Breast epithelium (tissue), 3 donors: ENCODE measurements at regions not wholly inside any gene's neighbourhood (a gene's known extent, or its start where the extent isn't known, plus 50 kb on each side); places are given as distances from the start of the nearest gene placed in this dataset.

Source experiments
- POLR2A ChIP-seq: fragments of 450-650 bp; IDR thresholded peaks from one replicate; pipeline ENCODE4 v1.6.1; 2016; ENCODE audit warnings: antibody characterized with exemption, mild to moderate bottlenecking, moderate library complexity
- POLR2AphosphoS5 ChIP-seq, 3 donors: sonication (generic); formaldehyde crosslinking; IDR thresholded peaks; one replicate each; pipeline ENCODE4 v1.6.1; 2017; ENCODE audit warnings: antibody characterized with exemption in 3 of 3
- TF ChIP-seq, protein P1 (sequence below), 3 donors: fragments of 450-650 bp; IDR thresholded peaks; one replicate each; pipeline ENCODE4 v1.5.1; 2016 to 2017; ENCODE audit warnings: antibody characterized with exemption in 3 of 3, mild to moderate bottlenecking in 3 of 3, moderate library complexity in 3 of 3

DNA sequence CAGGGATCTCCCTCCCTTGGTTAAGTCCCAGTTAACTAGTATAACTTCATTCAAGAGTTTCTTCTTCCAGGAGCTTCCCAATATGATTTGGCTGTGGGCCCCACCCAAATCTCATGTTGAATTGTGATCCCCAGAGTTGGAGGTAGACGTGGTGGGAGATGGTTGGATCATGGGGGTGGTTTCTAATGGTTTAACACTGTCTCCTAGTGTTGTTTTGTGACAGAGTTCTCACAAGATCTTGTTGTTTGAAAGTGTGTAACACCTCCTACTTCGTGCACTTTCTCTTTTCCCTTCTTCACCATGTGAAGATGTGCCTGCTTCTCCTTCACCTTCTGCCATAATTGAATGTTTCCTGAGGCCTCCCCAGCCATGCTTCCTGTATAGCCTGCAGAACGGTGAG lies 251.8 kb upstream of the FGGY start:
- TF ChIP-seq, protein P1, sequence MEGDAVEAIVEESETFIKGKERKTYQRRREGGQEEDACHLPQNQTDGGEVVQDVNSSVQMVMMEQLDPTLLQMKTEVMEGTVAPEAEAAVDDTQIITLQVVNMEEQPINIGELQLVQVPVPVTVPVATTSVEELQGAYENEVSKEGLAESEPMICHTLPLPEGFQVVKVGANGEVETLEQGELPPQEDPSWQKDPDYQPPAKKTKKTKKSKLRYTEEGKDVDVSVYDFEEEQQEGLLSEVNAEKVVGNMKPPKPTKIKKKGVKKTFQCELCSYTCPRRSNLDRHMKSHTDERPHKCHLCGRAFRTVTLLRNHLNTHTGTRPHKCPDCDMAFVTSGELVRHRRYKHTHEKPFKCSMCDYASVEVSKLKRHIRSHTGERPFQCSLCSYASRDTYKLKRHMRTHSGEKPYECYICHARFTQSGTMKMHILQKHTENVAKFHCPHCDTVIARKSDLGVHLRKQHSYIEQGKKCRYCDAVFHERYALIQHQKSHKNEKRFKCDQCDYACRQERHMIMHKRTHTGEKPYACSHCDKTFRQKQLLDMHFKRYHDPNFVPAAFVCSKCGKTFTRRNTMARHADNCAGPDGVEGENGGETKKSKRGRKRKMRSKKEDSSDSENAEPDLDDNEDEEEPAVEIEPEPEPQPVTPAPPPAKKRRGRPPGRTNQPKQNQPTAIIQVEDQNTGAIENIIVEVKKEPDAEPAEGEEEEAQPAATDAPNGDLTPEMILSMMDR (IDR thresholded peaks at IDR 0.05): no peak
- TF ChIP-seq POLR2AphosphoS5 (IDR thresholded peaks at IDR 0.05): no peak
- no peak for TF ChIP-seq POLR2A
